AG10803 (cell line): ENCODE measurements at regions not wholly inside any gene's neighbourhood (a gene's known extent, or its start where the extent isn't known, plus 50 kb on each side); places are given as distances from the start of the nearest gene placed in this dataset.

Experiments used
- DNase-seq: peaks from one replicate; pipeline ENCODE4 v3.0.0; 2010; ENCODE audit warnings: low read depth
- H3K4me3 ChIP-seq: 2 replicates; pipeline ENCODE4 v1.5.1; 2011; ENCODE audit warnings: mild to moderate bottlenecking, low read length, control low read depth
- CTCF ChIP-seq: conservative IDR thresholded peaks from 2 replicates; pipeline ENCODE4 v1.5.1; 2011; ENCODE audit warnings: mild to moderate bottlenecking, low read length, control low read depth, inconsistent platforms

DNA sequence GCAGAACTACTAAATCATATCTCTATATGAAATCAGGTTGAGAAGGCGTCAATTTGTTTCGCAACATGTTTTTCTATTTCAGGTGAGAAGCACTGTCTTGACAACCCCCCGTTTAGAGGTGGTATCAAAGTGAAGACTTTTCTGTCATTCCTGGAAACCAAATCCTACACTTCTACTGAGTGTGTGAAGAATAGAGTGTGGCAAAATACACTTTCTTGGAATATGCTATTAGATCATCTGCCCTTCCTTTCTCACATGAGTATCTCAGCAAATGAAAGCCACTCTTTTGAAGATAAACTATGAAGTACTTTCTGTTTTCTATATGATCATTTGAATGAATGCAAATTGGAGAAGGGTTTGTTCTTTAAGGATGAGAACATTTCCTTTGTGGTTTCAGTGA lies 174.0 kb upstream of the FMR1 start:
- no peak for DNase-seq
- TF ChIP-seq CTCF: no peak
- no peak overlapping the region for H3K4me3 ChIP-seq

DNA sequence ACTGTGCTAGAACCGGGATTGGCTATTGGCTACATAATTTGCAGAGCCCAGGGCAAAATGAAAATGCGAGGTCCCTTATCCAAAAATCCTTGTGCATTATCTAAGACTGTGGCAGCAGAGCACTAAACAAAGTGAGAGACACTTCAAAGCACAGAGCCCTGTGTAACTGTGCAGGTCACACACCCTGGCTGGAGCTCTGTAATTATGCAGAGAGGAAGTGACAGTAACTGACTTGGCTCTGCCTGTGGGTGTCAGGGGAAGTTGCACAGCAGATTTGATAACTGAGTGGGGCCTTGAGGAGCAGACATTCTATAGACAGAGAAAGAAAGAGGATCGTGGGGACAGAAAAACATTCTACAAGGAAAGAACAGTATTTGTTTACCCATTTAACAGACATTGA lies 173.5 kb upstream of the FMR1 start:
- no peak for TF ChIP-seq CTCF
- no peak for DNase-seq
- no peak overlapping the region for H3K4me3 ChIP-seq

GRCh38 chrX:147739196-147739595 lies 172.5 kb upstream of the FMR1 start:
- DNase-seq: no peak
- no peak for TF ChIP-seq CTCF
- H3K4me3 ChIP-seq: no peak overlapping the region

DNA sequence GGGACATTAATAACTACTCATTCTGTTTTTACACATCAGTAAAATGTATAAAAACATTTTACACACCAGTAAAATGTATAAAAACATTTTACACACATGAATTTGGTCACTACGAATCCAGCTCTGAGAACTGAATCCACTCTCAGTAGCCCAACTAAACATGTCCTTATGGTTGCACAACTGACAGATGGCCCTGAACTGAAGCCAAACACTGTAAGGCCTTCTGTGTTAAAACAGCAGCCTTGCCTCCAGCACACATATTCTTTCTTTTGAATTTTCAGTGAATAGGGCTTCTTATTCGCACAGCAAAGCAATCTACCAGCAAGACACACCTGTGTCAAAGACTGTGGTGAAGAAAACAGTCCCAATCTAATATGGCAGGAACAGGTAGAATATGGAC lies 169.9 kb upstream of the FMR1 start:
- no peak for DNase-seq
- no peak for TF ChIP-seq CTCF
- H3K4me3 ChIP-seq: no peak overlapping the region

GRCh38 chrX:147749308-147749707 lies 162.4 kb upstream of the FMR1 start:
- no peak overlapping the region for H3K4me3 ChIP-seq

GRCh38 chrX:147757750-147758149 lies 154.0 kb upstream of the FMR1 start:
- no peak for DNase-seq
- no peak overlapping the region for H3K4me3 ChIP-seq
- TF ChIP-seq CTCF: no peak

More at GRCh38 chrX:147749308-147749707, 162.4 kb upstream of the FMR1 start:
- no peak for TF ChIP-seq CTCF
- no peak for DNase-seq

- no peak for TF ChIP-seq CTCF
- H3K4me3 ChIP-seq: no peak overlapping the region
- DNase-seq: no peak
Observed at GRCh38 chrX:147763131-147763530, 148.6 kb upstream of the FMR1 start.
